GM21786 (cell line): ENCODE measurements at regions not wholly inside any gene's neighbourhood (a gene's known extent, or its start where the extent isn't known, plus 50 kb on each side); places are given as distances from the start of the nearest gene placed in this dataset.

ENCODE experiments used
- ATAC-seq: cut with Tn5 transposase; IDR thresholded peaks from one replicate; pipeline ENCODE4 v1.9.1; 2021; ENCODE audit not compliant: unreplicated experiment

- ATAC-seq = no peak
These were observed 294.8 kb upstream of the C2CD4B start for GRCh38 chr15:62459875-62460274.

DNA sequence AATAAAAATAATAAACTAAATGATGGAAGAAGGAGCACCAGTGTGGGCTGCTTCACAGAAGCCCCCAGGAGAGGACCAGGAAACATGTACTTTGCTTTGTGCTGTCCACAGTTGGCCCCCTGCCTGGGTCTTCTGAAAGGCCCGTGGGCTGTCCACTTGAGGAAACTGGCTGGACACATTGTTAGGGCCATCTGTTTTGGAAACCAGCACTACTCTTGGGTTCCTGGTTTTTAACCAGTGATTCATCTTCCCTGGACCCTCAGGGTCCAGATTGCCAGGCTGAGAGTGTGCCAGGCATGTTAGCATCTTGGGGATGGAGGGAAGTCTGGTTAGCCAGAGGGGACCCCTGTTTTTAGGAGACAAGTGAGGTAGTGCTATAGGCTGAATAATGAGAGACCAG is 297.2 kb upstream of the C2CD4B start:
- no peak for ATAC-seq

GRCh38 chr15:62462721-62463120 is 297.6 kb upstream of the C2CD4B start:
- no peak for ATAC-seq

DNA sequence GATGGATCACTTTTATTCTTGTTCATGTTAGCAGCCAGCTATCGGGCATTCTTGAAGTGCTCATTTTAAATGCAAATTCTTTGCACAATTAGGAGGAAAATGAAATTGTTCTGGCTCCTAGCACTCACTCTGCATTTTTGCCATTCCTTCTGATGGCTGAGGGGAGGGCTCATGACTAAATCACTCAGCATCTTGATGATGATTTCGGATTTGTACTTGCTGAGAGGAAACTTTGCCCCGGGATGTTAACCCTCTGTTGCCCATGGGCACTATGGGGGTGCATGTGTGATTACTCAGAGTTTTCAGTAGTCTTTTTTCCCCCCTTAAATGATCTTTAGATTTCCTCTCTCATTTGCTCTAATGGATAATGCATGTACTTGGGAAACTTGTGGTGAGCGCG is 299.6 kb upstream of the C2CD4B start:
- ATAC-seq = no peak

- ATAC-seq = no peak
These were observed 300.1 kb upstream of the C2CD4B start for GRCh38 chr15:62465173-62465572.

GRCh38 chr15:62469478-62469873 is 304.4 kb upstream of the C2CD4B start:
- ATAC-seq = no peak

GRCh38 chr15:62469874-62470688 is 305.0 kb upstream of the C2CD4B start:
- ATAC-seq = no peak

- no peak for ATAC-seq
These were observed 307.7 kb upstream of the C2CD4B start for GRCh38 chr15:62472616-62473299.

GRCh38 chr15:62474021-62474770 is 309.1 kb upstream of the C2CD4B start:
- no peak for ATAC-seq

DNA sequence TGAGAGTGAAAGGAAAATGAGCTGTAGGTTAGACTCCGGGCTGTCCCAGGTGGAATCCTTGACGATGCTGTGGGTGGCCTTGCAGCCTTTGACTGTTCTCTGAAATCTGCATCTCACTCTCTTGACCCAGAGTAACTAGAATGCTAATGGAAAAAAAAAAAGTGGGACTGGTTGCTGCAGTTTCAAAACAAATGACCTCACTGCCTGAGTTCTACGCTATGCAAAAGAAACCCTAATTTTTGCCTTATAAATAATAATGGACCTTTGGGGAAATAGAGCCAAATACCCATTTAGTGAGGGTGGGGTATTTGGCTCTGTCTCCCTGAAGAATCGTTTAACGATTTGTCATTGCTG is 309.7 kb upstream of the C2CD4B start:
- ATAC-seq = no peak

DNA sequence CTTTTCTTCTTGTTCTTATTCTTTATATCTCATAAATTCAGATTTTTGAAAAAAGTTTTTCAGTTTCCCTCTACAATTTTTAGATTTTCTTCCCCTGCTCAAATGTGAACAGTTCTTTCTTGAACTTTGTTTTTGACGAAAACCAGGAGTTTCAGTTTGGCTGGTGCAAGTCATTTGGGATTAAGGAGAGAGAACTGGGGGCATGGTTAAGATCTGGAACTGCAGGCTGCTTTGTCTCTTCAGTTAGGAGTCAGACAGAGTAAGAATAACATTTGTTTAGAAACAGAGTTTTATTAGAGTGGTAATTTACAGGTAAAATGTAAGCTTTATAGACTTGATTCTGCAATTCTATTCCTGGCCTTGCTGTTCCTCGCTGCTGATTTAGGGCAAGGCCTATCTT is 310.5 kb upstream of the C2CD4B start:
- no peak for ATAC-seq

- no peak for ATAC-seq
These were observed 311.1 kb upstream of the C2CD4B start for GRCh38 chr15:62476163-62476562.

DNA sequence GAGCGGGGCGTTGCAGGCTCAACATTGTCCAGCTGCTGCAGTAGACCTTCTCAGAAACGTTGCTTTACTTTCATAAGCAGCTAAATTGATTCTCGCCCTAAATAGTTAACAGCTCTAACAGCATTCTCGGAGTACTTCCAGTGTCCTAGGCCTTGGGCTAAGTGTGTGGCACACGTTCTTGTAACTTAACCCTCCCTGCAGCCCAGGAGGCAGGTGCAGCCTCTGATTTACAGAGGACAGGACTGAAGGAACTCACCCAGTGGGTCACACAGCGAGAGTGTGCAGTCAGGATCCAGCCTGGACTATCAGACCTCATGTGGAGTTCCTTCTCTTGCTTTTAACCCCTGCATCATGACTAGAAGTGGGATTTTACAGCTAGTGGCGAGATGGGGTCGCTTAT is 312.8 kb upstream of the C2CD4B start:
- no peak for ATAC-seq

- no peak for ATAC-seq
These were observed 317.8 kb upstream of the C2CD4B start for GRCh38 chr15:62482785-62483429.

- ATAC-seq = no peak
These were observed 318.7 kb upstream of the C2CD4B start for GRCh38 chr15:62483814-62484213.

DNA sequence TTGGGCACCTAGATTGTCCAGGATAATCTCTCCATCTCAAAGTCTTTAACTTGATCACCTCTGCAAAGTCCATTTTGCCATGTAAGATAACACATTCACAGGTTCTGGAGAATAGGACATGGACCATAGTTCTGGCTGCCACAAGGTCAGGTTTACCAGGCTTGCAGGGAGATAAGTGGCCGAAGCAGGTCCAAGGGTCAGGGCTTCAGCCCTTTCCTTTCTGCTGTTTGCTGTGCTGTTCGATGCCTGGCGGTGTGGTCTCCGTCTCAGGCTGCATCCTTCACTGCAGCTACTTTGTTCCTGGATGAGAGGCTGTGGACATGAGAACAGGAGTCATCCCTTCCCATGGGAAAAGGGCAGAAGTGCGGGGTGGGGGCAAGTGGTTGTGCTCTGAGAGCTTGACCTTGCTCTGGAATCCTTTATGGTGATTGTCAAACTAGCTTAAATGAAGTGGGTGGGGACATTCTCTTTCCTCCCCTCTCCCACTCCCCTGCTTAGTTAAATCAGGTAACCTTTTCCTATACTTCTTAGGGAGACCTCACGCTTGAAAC is 320.2 kb upstream of the C2CD4B start:
- ATAC-seq = no peak

DNA sequence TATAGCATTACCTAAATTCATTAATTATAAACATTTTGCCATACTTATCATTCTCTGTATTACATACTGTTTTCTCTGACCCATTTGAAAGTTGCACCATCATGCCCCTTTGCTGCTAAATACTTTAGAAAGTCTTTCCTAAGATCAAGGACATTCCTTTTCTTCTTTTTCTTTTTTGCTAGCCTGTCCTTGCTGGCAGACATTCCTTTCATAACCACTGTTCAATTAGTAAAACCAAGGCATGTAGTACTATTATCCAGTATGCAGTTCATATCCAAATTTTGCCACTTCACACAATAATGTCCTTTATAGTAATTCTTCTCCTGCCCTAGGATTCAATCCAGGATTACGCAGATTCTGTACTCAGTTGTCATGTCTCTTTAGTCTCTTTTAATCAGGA is 321.0 kb upstream of the C2CD4B start:
- no peak for ATAC-seq

- no peak for ATAC-seq
These were observed 323.3 kb upstream of the C2CD4B start for GRCh38 chr15:62488387-62488786.

- no peak for ATAC-seq
These were observed 326.6 kb upstream of the C2CD4B start for GRCh38 chr15:62491642-62492041.

- no peak for ATAC-seq
These were observed 327.8 kb upstream of the C2CD4B start for GRCh38 chr15:62492900-62493299.

- no peak for ATAC-seq
These were observed 329.1 kb upstream of the C2CD4B start for GRCh38 chr15:62494197-62494596.
